ENCODE measurements at regions not wholly inside any gene's neighbourhood (a gene's known extent, or its start where the extent isn't known, plus 50 kb on each side); places are given as distances from the start of the nearest gene placed in this dataset.

DNA sequence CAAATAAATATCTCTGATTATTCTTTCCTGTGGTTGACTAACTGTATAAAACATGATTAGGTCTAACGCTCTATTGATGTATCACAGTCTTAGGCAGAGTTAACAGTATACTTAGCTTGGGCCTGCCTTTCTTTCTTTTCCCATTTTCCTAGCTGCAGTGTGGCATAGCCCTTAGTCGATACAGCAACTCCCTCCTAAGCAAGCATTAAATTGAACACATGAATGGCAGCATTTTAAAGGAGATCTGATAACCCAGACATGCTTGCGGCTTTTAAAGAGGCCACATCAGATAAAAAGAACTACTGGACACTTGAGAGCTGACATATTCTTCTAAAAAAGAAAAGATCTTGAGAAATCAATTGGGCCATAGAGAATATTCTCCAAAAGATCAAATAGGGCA, 312.0 kb upstream of the TMPRSS15 start:
- H3K27ac ChIP-seq, result no peak overlapping the region
- TF ChIP-seq, protein P1, sequence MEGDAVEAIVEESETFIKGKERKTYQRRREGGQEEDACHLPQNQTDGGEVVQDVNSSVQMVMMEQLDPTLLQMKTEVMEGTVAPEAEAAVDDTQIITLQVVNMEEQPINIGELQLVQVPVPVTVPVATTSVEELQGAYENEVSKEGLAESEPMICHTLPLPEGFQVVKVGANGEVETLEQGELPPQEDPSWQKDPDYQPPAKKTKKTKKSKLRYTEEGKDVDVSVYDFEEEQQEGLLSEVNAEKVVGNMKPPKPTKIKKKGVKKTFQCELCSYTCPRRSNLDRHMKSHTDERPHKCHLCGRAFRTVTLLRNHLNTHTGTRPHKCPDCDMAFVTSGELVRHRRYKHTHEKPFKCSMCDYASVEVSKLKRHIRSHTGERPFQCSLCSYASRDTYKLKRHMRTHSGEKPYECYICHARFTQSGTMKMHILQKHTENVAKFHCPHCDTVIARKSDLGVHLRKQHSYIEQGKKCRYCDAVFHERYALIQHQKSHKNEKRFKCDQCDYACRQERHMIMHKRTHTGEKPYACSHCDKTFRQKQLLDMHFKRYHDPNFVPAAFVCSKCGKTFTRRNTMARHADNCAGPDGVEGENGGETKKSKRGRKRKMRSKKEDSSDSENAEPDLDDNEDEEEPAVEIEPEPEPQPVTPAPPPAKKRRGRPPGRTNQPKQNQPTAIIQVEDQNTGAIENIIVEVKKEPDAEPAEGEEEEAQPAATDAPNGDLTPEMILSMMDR (conservative IDR thresholded peaks at IDR 0.05), result no peak

DNA sequence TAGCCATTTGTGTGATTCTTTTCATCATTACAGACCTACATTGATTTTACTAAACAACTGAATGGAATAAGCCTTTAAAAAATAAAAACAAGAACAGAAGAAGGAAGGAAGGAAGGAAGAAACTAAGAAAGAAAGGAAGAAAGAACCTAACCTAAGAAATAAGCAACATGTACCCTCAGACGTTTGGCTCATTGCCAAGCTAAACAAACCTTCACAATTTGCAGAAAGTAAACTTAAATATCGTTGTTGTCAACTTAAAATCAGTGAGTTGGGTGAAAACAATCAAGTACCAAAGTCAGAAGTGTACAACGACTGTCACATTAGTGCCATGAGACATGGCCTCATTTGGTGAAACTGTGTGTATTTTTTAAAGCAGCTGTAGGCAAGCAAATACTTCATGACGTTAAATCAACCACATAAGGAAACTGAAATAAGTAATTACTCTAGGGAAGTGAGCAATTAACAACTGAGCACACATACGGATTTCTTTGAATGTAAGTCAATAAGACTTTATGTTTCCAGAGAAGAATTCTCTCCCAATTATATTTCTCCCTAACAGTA, 313.1 kb upstream of the TMPRSS15 start:
- peak overlapping the region; percentile 44 for H3K27ac ChIP-seq
- TF ChIP-seq, protein P1 (conservative IDR thresholded peaks at IDR 0.05), result no peak

- TF ChIP-seq, protein P1 (conservative IDR thresholded peaks at IDR 0.05), result peak; percentile 54
These were observed 318.6 kb upstream of the TMPRSS15 start for GRCh38 chr21:18722193-18722592.

GRCh38 chr21:18723171-18723570, 319.6 kb upstream of the TMPRSS15 start:
- no peak overlapping the region for H3K27ac ChIP-seq
- TF ChIP-seq, protein P1 (conservative IDR thresholded peaks at IDR 0.05), result no peak

More at GRCh38 chr21:18722193-18722592, 318.6 kb upstream of the TMPRSS15 start:
- no peak overlapping the region for H3K27ac ChIP-seq

DNA sequence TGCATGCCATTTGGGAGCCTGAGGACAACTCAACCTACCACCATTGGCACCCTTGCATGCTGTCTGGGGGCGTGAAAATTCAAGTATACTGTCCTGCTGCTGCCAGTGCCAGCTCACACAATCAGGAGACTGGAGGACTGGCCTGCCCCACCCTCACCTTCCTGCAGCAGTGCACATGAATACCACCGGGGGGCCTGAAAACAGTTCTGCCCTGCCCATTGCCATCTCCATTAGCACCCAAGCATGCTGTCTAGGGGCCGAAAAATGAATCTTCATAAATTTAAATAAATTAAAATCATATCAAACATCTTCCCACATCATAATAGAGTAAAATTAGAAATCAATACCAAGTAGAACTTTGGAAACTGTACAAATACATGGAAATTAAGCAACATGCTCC, 322.1 kb upstream of the TMPRSS15 start:
- H3K27ac ChIP-seq, result no peak overlapping the region
- TF ChIP-seq, protein P1 (conservative IDR thresholded peaks at IDR 0.05), result no peak

- no peak overlapping the region for H3K27ac ChIP-seq
- TF ChIP-seq, protein P1 (conservative IDR thresholded peaks at IDR 0.05), result no peak
These were observed 338.4 kb upstream of the TMPRSS15 start for GRCh38 chr21:18741954-18742353.

- no peak overlapping the region for H3K27ac ChIP-seq
- TF ChIP-seq, protein P1 (conservative IDR thresholded peaks at IDR 0.05), result no peak
These were observed 339.9 kb upstream of the TMPRSS15 start for GRCh38 chr21:18743531-18743930.

All from VCaP (cell line).